ENCODE measurements at regions not wholly inside any gene's neighbourhood (a gene's known extent, or its start where the extent isn't known, plus 50 kb on each side); places are given as distances from the start of the nearest gene placed in this dataset.

DNA sequence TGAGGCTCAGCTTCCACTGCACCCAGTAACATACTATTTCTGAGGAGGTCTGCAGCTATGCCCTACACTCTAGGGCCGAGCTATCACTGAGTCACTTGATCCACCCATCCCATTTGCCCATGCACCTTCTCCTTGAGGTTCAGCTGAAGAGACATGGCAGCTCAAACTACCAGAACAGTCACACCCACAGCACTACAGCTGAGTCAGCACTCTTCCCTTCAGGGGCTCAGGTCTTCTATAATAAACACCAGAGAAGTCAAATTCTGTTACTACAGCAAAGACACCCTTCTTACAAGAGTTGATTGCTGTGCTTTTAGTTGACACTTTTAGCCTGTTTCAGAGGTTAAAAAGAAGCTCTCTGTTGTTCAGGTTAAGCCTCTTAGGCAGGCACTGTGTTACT lies 1696.4 kb upstream of the ADGRL3 start:
- TF ChIP-seq POLR2A (IDR thresholded peaks at IDR 0.05): no peak
- TF ChIP-seq, protein P1, sequence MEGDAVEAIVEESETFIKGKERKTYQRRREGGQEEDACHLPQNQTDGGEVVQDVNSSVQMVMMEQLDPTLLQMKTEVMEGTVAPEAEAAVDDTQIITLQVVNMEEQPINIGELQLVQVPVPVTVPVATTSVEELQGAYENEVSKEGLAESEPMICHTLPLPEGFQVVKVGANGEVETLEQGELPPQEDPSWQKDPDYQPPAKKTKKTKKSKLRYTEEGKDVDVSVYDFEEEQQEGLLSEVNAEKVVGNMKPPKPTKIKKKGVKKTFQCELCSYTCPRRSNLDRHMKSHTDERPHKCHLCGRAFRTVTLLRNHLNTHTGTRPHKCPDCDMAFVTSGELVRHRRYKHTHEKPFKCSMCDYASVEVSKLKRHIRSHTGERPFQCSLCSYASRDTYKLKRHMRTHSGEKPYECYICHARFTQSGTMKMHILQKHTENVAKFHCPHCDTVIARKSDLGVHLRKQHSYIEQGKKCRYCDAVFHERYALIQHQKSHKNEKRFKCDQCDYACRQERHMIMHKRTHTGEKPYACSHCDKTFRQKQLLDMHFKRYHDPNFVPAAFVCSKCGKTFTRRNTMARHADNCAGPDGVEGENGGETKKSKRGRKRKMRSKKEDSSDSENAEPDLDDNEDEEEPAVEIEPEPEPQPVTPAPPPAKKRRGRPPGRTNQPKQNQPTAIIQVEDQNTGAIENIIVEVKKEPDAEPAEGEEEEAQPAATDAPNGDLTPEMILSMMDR (IDR thresholded peaks at IDR 0.05): no peak

Data from heart left ventricle (tissue), 13 donors.